ENCODE measurements at regions not wholly inside any gene's neighbourhood (a gene's known extent, or its start where the extent isn't known, plus 50 kb on each side); places are given as distances from the start of the nearest gene placed in this dataset.

DNA sequence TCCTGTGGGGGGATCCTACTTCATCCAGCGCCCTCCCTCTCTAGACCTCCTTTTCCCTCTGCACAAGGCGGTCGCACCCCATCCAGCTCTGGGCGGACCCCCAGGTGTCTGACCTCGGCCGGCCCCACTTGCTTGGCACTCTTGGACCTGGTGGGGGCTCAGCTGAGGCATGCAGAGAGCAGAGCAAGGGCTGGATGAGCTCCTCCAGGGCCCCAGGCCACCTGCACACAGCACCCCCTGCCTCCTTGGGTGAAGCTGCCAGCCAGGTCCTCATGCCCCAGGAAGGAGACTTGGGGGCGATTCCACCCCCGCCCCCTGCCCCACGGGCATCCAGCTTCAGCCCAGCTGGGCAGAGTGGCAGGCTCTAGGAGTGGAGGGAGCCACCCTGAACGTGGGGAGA is 159.4 kb upstream of the GSE1 start:
- peaks cover 39% of the 10 kb centered on the region for H3K27me3 Mint-ChIP-seq (ENCODE audit: low read depth, poor library complexity)
- no peaks in the 10 kb centered on the region for H3K9me3 Mint-ChIP-seq
- peaks cover 52% of the 10 kb centered on the region for H3K4me1 Mint-ChIP-seq
- H3K36me3 Mint-ChIP-seq (ENCODE audit: low read depth): no peaks in the 10 kb centered on the region
- TF ChIP-seq, protein P1, sequence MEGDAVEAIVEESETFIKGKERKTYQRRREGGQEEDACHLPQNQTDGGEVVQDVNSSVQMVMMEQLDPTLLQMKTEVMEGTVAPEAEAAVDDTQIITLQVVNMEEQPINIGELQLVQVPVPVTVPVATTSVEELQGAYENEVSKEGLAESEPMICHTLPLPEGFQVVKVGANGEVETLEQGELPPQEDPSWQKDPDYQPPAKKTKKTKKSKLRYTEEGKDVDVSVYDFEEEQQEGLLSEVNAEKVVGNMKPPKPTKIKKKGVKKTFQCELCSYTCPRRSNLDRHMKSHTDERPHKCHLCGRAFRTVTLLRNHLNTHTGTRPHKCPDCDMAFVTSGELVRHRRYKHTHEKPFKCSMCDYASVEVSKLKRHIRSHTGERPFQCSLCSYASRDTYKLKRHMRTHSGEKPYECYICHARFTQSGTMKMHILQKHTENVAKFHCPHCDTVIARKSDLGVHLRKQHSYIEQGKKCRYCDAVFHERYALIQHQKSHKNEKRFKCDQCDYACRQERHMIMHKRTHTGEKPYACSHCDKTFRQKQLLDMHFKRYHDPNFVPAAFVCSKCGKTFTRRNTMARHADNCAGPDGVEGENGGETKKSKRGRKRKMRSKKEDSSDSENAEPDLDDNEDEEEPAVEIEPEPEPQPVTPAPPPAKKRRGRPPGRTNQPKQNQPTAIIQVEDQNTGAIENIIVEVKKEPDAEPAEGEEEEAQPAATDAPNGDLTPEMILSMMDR (IDR thresholded peaks at IDR 0.05): no peak
- DNase-seq: no peak
- no peak overlapping the region for H3K27ac Mint-ChIP-seq
- H3K4me3 Mint-ChIP-seq: no peak overlapping the region

DNA sequence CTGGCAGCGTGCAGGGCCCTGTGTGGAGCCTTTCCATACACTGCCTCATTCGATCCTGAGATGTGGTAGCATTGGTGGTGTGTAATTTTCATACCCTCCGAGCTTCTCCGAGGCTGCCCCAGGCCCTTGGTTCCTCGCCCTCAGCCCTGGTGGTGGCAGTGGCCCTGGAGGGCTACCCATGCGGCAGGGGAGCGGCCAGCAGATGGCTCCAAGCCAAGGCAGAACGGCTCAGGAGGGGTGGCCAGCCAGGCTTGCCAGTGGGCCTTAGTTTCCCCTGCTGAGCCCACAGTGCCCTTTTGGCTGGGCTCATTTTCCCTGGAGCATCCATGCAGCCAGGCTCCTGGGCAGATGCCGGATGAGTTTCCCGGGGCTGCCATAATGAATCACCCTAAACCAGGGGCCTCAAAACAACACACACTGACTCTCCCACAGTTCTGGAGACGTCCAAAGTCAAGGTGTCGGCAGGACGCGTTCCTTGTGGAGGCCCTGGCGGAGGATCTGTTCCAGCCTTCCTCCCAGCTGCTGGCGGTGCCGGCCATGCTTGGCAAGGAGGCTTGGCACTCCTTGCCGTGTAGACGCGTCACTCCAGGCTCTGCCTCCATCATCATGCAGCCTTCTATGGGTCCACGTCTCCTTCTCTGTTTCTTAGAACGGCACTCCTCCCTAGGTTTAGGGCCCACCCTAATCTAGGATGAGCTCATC is 158.8 kb upstream of the GSE1 start:
- Mint-ChIP-seq H3K36me3 (ENCODE audit: low read depth) (no peaks in the 10 kb centered on the region), H3K4me1 (peaks cover 54% of the 10 kb centered on the region), H3K9me3 (no peaks in the 10 kb centered on the region), H3K4me3 (no peak overlapping the region), H3K27ac (no peak overlapping the region), H3K27me3 (ENCODE audit: low read depth, poor library complexity) (peaks cover 39% of the 10 kb centered on the region)
- TF ChIP-seq, protein P1 (IDR thresholded peaks at IDR 0.05): no peak
- DNase-seq: no peak

DNA sequence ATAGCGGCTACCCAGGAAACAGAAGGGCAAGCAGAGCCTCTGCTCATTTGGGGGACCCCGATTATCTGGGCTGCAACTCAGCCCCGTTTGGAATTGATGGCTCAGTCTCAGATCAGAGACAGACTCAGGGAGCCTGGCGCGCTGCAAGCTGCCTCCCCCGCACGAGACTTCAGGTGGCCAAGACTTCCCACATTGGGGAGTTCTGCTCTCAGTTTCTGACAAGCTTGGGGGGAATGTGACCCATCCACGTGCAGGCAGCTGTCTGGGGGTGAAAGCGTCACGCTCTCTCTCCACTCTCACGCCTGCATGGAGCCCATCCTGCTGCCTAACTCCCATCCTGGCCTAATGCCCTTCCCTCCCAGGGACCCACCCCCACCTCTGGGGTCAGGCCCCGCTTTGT is 157.6 kb upstream of the GSE1 start:
- H3K9me3 Mint-ChIP-seq: no peaks in the 10 kb centered on the region
- H3K36me3 Mint-ChIP-seq (ENCODE audit: low read depth): no peaks in the 10 kb centered on the region
- peaks cover 41% of the 10 kb centered on the region for H3K27me3 Mint-ChIP-seq (ENCODE audit: low read depth, poor library complexity)
- no peak overlapping the region for H3K27ac Mint-ChIP-seq
- no peak for DNase-seq
- TF ChIP-seq, protein P1 (IDR thresholded peaks at IDR 0.05): no peak
- H3K4me3 Mint-ChIP-seq: peak overlapping the region; percentile 25
- H3K4me1 Mint-ChIP-seq: peaks cover 60% of the 10 kb centered on the region

DNA sequence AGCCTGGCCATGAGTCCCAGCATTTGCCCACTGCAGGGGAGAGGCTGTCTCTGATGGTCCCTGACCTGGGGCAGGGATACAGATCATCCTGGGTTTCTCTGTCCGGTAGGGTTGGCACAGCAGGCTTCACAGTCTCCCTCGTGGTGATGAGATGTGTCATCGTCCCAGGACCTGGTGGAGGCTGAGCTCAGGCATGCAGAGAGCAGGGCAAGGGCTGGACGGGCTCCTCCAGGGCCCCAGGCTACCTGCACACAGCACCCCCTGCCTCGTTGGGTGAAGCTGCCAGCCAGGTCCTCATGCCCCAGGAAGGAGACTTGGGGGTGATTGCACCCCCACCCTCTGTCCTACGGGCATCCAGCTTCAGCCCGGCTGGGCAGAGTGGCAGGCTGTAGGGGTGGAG is 155.8 kb upstream of the GSE1 start:
- no peak for DNase-seq
- Mint-ChIP-seq H3K9me3 (no peaks in the 10 kb centered on the region), H3K27ac (no peak overlapping the region), H3K27me3 (ENCODE audit: low read depth, poor library complexity) (peaks cover 37% of the 10 kb centered on the region), H3K4me3 (no peak overlapping the region), H3K4me1 (peaks cover 65% of the 10 kb centered on the region), H3K36me3 (ENCODE audit: low read depth) (no peaks in the 10 kb centered on the region)
- TF ChIP-seq, protein P1 (IDR thresholded peaks at IDR 0.05): no peak

DNA sequence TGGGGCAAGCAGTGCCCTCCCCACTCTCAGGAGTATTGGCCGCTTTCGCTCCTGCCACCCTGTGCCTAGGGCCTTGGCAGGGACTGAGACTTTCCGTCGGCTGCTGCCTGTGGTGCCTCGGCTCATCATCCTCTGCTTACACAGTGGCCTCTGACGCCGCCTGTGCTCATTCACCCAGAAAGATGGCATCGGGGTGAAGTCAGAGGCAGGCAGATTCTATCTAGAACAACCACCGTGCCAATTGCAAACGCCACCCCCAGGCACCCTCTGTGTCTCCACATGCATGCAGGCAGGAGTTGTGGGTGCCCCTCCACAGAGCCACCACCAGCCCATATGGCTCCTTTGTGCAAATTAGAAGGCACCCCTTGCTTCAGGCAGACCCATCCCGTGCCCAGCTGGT is 154.2 kb upstream of the GSE1 start:
- Mint-ChIP-seq H3K27ac (no peak overlapping the region), H3K36me3 (ENCODE audit: low read depth) (no peaks in the 10 kb centered on the region), H3K9me3 (no peaks in the 10 kb centered on the region), H3K4me1 (peaks cover 74% of the 10 kb centered on the region), H3K4me3 (no peak overlapping the region), H3K27me3 (ENCODE audit: low read depth, poor library complexity) (peaks cover 37% of the 10 kb centered on the region)
- TF ChIP-seq, protein P1 (IDR thresholded peaks at IDR 0.05): no peak
- no peak for DNase-seq

Measured in nephron progenitor cell (in vitro differentiated cells).